ENCODE measurements at regions not wholly inside any gene's neighbourhood (a gene's known extent, or its start where the extent isn't known, plus 50 kb on each side); places are given as distances from the start of the nearest gene placed in this dataset.
"Not testable (repeated sequence)": the region's sequence is repeated elsewhere in the genome, so short reads cannot be mapped to it uniquely, and the experiment has no call there.

GRCh38 chr1:47522935-47523834 is 85.3 kb downstream of the FOXD2 start:
- no peak for DNase-seq (ENCODE audit: low read depth in 3 of 3)

GRCh38 chr1:47523835-47524215 is 86.0 kb downstream of the FOXD2 start:
- DNase-seq (ENCODE audit: low read depth in 3 of 3) = no peak

GRCh38 chr1:47524272-47524671 is 86.4 kb downstream of the FOXD2 start:
- no peak for DNase-seq (ENCODE audit: low read depth in 3 of 3)

- no peak for DNase-seq (ENCODE audit: low read depth in 3 of 3)
These were observed 89.9 kb downstream of the FOXD2 start for GRCh38 chr1:47527653-47528272.

- no peak for DNase-seq (ENCODE audit: low read depth in 3 of 3)
These were observed 91.8 kb downstream of the FOXD2 start for GRCh38 chr1:47529520-47530098.

GRCh38 chr1:47532921-47533792 is 95.3 kb downstream of the FOXD2 start:
- DNase-seq (ENCODE audit: low read depth in 3 of 3) = peak in 1 of 3 experiments; percentile 9

GRCh38 chr1:47533793-47534328 is 96.0 kb downstream of the FOXD2 start:
- DNase-seq (ENCODE audit: low read depth in 3 of 3) = no peak

- no peak for DNase-seq (ENCODE audit: low read depth in 3 of 3)
These were observed 96.6 kb downstream of the FOXD2 start for GRCh38 chr1:47534436-47534835.

GRCh38 chr1:47536646-47537118 is 98.8 kb downstream of the FOXD2 start:
- DNase-seq (ENCODE audit: low read depth in 3 of 3) = no peak

GRCh38 chr1:47537268-47537667 is 99.4 kb downstream of the FOXD2 start:
- DNase-seq (ENCODE audit: low read depth in 3 of 3) = no peak

GRCh38 chr1:47537966-47538365 is 100.1 kb downstream of the FOXD2 start:
- DNase-seq (ENCODE audit: low read depth in 3 of 3) = no peak

- DNase-seq (ENCODE audit: low read depth in 3 of 3) = not testable (repeated sequence)
These were observed 100.7 kb downstream of the FOXD2 start for GRCh38 chr1:47538530-47538929.

GRCh38 chr1:47541705-47542104 is 103.9 kb downstream of the FOXD2 start:
- DNase-seq (ENCODE audit: low read depth in 3 of 3) = not testable (repeated sequence)

GRCh38 chr1:47543089-47543488 is 105.2 kb downstream of the FOXD2 start:
- not testable (repeated sequence) for DNase-seq (ENCODE audit: low read depth in 3 of 3)

- no peak for DNase-seq (ENCODE audit: low read depth in 3 of 3)
These were observed 108.2 kb downstream of the FOXD2 start for GRCh38 chr1:47545912-47546483.

- DNase-seq (ENCODE audit: low read depth in 3 of 3) = no peak
These were observed 110.1 kb downstream of the FOXD2 start for GRCh38 chr1:47547753-47548573.

- DNase-seq (ENCODE audit: low read depth in 3 of 3) = no peak
These were observed 110.8 kb downstream of the FOXD2 start for GRCh38 chr1:47548637-47549036.

GRCh38 chr1:47549532-47549931 is 111.7 kb downstream of the FOXD2 start:
- no peak for DNase-seq (ENCODE audit: low read depth in 3 of 3)

GRCh38 chr1:47550929-47551328 is 113.1 kb downstream of the FOXD2 start:
- no peak for DNase-seq (ENCODE audit: low read depth in 3 of 3)

GRCh38 chr1:47551971-47552528 is 114.2 kb downstream of the FOXD2 start:
- no peak for DNase-seq (ENCODE audit: low read depth in 3 of 3)

Measured in stimulated activated CD4-positive, alpha-beta T cell treated with anti-CD3 and anti-CD28 coated beads, TNF-alpha, amount 100 ng/mL, for 24 hours (primary cell).